ENCODE measurements at regions not wholly inside any gene's neighbourhood (a gene's known extent, or its start where the extent isn't known, plus 50 kb on each side); places are given as distances from the start of the nearest gene placed in this dataset.

GRCh38 chr4:136078976-136079375 is 1453.3 kb downstream of the PCDH18 start:
- RAD21 ChIA-PET (ENCODE audit: unreplicated experiment), result no interaction called here
- WGBS (ENCODE audit: insufficient coverage, insufficient replicate concordance, low lambda C conversion rate, missing lambda C conversion rate), result 0% methylated on average over 1 of the region's 1 CpG

DNA sequence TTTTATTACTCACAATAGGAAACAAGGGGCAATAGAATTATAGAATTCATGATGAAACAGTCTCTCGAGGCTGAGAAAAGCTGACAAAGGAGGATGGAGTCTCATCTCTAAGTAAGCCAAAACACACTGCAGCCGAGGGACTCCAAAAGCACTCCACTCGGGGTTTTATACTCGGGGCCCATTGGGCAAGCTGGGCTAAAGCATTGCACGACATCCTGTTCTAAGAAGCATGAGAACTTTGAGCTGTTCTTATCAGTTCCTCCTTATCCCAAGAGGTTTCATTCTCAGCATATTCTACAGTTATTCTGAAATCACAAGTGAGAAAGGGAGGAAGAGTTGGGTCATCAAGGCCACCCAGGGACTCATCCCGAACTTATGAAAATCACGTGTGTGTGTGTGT is 1475.5 kb downstream of the PCDH18 start:
- H3K9me3 ChIP-seq (replicated peaks; ENCODE audit: control insufficient read depth, insufficient read depth, low read length), result no peaks in the 10 kb centered on the region
- POLR2A ChIA-PET, result no interaction called here
- TF ChIP-seq EP300 (IDR thresholded peaks at IDR 0.05; ENCODE audit: borderline replicate concordance in 1 of 2, control insufficient read depth in 1 of 2, low read depth in 2 of 2, low read length in 2 of 2) (no peak), ETV6 (conservative IDR thresholded peaks at IDR 0.05 in 1 of 2, IDR thresholded peaks at IDR 0.05 in 1 of 2; ENCODE audit: borderline replicate concordance in 1 of 2, low read depth in 1 of 2) (no peak), RBBP5 (conservative IDR thresholded peaks at IDR 0.05) (no peak), MTA3 (IDR thresholded peaks at IDR 0.05; ENCODE audit: borderline replicate concordance, low read length) (no peak), ZZZ3 (IDR thresholded peaks at IDR 0.05; ENCODE audit: control insufficient read depth, insufficient read length, low read depth) (no peak), ZSCAN29 (IDR thresholded peaks at IDR 0.05) (no peak), MYC (IDR thresholded peaks at IDR 0.05; ENCODE audit: insufficient read depth, insufficient read length, insufficient replicate concordance, low read length, severe bottlenecking) (no peak), IRF5 (IDR thresholded peaks at IDR 0.05; ENCODE audit: borderline replicate concordance) (no peak), SMC3 (IDR thresholded peaks at IDR 0.05; ENCODE audit: borderline replicate concordance, low read length) (no peak), CEBPB (IDR thresholded peaks at IDR 0.05; ENCODE audit: borderline replicate concordance in 1 of 2, low read depth in 2 of 2, low read length in 2 of 2) (no peak), TAF1 (IDR thresholded peaks at IDR 0.05; ENCODE audit: borderline replicate concordance, low read depth, low read length) (no peak)

More at GRCh38 chr4:136078976-136079375, 1453.3 kb downstream of the PCDH18 start:
- no peaks in the 10 kb centered on the region for H3K9me3 ChIP-seq (replicated peaks; ENCODE audit: control insufficient read depth, insufficient read depth, low read length)
- no TSS peak for BruUV-seq (replicated peaks)
- intact Hi-C loops (cut with micrococcal nuclease; ENCODE audit: unreplicated experiment), result no loop called here
- DNase-seq (ENCODE audit: low read depth, low spot score) (no peak), FAIRE-seq (no peak), ATAC-seq (no peak)
- ChIA-PET CTCF (no interaction called here), POLR2A (no interaction called here), SMC1A (ENCODE audit: uncharacterized antibody, unreplicated experiment) (no interaction called here)
- H4K20me1 ChIP-seq (ENCODE audit: control insufficient read depth, insufficient read depth), result no peaks in the 10 kb centered on the region
- no peaks in the 10 kb centered on the region for H3K27me3 ChIP-seq (replicated peaks in 1 of 2; ENCODE audit: control insufficient read depth in 2 of 2, insufficient read depth in 2 of 2, low read length in 1 of 2)
- in situ Hi-C loops (cut with MboI), result no loop called here
- TF ChIP-seq ZNF384 (IDR thresholded peaks at IDR 0.05; ENCODE audit: borderline replicate concordance, low read depth, low read length) (no peak), YY1 (IDR thresholded peaks at IDR 0.05; ENCODE audit: low read depth, low read length) (no peak), CBX3 (IDR thresholded peaks at IDR 0.05; ENCODE audit: borderline replicate concordance, low read depth) (no peak), SRF (IDR thresholded peaks at IDR 0.05; ENCODE audit: low read depth in 2 of 2, low read length in 2 of 2) (no peak), HCFC1 (IDR thresholded peaks at IDR 0.05; ENCODE audit: low read length) (no peak), RFX5 (IDR thresholded peaks at IDR 0.05; ENCODE audit: low read depth, low read length) (no peak), SMAD5 (IDR thresholded peaks at IDR 0.05; ENCODE audit: low read depth) (no peak), CREM (IDR thresholded peaks at IDR 0.05; ENCODE audit: low read depth) (no peak), MYB (IDR thresholded peaks at IDR 0.05; ENCODE audit: borderline replicate concordance, low read depth, low read length) (no peak), BACH1 (IDR thresholded peaks at IDR 0.05; ENCODE audit: borderline replicate concordance) (no peak)
- no peaks in the 10 kb centered on the region for H3K36me3 ChIP-seq (ENCODE audit: control insufficient read depth in 2 of 2, insufficient read depth in 2 of 2, low read length in 1 of 2)
- no peak overlapping the region for H3K9ac ChIP-seq (ENCODE audit: control insufficient read depth, insufficient read depth, low read length)
- H3K79me2 ChIP-seq (ENCODE audit: control insufficient read depth, insufficient read depth, low read length), result no peaks in the 10 kb centered on the region
- H3K27ac ChIP-seq (ENCODE audit: control insufficient read depth, insufficient read depth), result no peak overlapping the region
- H3K4me3 ChIP-seq, result no peak overlapping the region
- no peak overlapping the region for H2AFZ ChIP-seq (ENCODE audit: control insufficient read depth, low read depth, low read length)
- H3K4me1 ChIP-seq (ENCODE audit: control insufficient read depth, insufficient read depth, low read length), result no peaks in the 10 kb centered on the region
- no peak overlapping the region for H3K4me2 ChIP-seq (ENCODE audit: control insufficient read depth, insufficient read depth)

More for the DNA sequence above, 1475.5 kb downstream of the PCDH18 start:
- FAIRE-seq (no peak), ATAC-seq (no peak), DNase-seq (ENCODE audit: low read depth, low spot score) (no peak)
- intact Hi-C loops (cut with micrococcal nuclease; ENCODE audit: unreplicated experiment), result no loop called here
- H3K4me3 ChIP-seq, result no peak overlapping the region
- ChIA-PET CTCF (no interaction called here), RAD21 (ENCODE audit: unreplicated experiment) (no interaction called here), SMC1A (ENCODE audit: uncharacterized antibody, unreplicated experiment) (no interaction called here)
- 10% methylated on average over 7 of the region's 7 CpGs for WGBS (ENCODE audit: insufficient coverage, insufficient replicate concordance, low lambda C conversion rate, missing lambda C conversion rate)
- H3K4me1 ChIP-seq (ENCODE audit: control insufficient read depth, insufficient read depth, low read length), result no peaks in the 10 kb centered on the region
- no peak overlapping the region for H3K27ac ChIP-seq (ENCODE audit: control insufficient read depth, insufficient read depth)
- in situ Hi-C loops (cut with MboI), result no loop called here
- no peaks in the 10 kb centered on the region for H3K79me2 ChIP-seq (ENCODE audit: control insufficient read depth, insufficient read depth, low read length)
- H2AFZ ChIP-seq (ENCODE audit: control insufficient read depth, low read depth, low read length), result no peak overlapping the region
- no peaks in the 10 kb centered on the region for H3K36me3 ChIP-seq (ENCODE audit: control insufficient read depth in 2 of 2, insufficient read depth in 2 of 2, low read length in 1 of 2)
- H3K27me3 ChIP-seq (replicated peaks in 1 of 2; ENCODE audit: control insufficient read depth in 2 of 2, insufficient read depth in 2 of 2, low read length in 1 of 2), result no peaks in the 10 kb centered on the region
- no peaks in the 10 kb centered on the region for H4K20me1 ChIP-seq (ENCODE audit: control insufficient read depth, insufficient read depth)
- no TSS peak for BruUV-seq (replicated peaks)
- no peak overlapping the region for H3K4me2 ChIP-seq (ENCODE audit: control insufficient read depth, insufficient read depth)
- H3K9ac ChIP-seq (ENCODE audit: control insufficient read depth, insufficient read depth, low read length), result no peak overlapping the region
